ENCODE measurements at regions not wholly inside any gene's neighbourhood (a gene's known extent, or its start where the extent isn't known, plus 50 kb on each side); places are given as distances from the start of the nearest gene placed in this dataset.

DNA sequence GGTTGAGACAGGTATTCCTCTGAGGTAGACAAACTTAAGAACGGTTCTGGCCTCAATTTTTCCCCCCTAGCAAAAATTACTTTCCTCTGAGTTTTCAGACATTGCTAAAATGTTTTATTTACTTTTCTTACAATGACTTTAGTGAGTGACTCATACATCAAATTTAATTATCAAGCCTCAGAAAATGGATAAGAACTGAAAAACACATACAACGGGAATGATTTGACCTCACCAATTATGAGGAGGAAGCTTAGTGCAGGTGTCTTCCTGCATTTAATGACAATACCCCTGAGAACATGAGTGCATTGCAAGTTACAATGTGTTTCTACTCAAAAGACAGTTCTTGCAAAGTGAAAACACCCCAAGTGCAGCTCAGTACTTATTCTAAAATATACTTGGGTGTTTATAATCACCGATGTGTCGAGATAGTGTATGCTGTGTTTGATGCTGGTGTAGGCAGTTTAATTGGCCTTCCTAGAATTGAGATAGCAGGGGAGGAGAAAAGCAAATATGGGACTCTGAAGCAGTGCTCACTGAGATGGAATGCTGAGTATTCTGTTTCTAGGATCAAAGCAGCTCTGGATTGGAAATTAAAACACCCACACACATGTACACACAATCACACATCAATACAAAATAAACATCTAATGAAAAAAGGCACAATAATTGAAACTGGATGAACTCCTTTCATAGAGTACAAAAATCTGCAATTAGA, 189.5 kb upstream of the SLC10A2 start:
- no peak for DNase-seq

DNA sequence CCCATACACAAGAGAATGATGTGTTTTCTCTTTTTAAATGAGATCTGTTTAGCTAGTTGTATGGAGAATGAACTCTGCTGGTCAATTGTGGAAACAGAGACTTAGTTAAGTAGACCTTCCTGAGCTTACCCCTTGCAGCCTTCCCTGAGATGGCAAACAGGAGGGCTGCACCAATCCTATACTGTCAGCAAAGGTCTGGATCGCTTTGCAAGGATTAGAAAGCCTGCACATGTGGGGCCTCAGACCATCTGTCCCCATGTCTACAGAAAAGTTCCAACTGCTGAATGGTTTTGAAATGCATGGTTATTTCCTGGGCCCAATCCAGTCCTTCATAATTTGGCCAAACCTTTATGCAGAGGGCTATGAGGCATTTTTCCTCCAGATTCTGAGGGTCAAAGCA, 183.9 kb upstream of the SLC10A2 start:
- no peak for DNase-seq

DNA sequence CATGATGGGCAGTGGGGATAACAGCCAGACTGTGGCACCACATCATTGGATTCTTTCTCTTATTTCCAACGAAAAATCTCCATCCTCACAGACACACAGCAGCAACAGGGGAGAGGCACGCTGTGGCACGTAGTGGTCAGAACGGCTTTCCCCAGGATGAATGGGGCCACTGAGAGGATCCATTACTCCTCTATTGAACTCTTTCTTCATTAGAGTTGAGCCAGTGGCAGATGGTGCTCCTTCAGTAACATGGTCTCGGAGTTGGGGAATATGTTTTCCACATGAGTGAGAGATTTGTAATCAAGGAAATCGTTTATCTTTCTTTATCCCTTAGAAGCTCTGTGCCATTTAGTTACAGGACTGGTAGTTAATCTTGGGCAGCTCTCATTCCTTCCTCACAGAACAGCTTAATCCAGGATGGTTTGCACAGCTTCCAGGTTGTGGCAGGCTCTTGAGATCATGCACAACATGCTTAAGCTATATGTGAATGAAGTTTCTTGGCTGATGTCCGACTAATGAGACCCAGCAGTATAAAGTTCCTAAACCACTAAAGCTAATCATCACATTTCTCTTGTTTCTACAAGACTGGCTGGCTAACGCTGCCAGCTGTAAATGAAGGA, 180.5 kb upstream of the SLC10A2 start:
- DNase-seq, result no peak

DNA sequence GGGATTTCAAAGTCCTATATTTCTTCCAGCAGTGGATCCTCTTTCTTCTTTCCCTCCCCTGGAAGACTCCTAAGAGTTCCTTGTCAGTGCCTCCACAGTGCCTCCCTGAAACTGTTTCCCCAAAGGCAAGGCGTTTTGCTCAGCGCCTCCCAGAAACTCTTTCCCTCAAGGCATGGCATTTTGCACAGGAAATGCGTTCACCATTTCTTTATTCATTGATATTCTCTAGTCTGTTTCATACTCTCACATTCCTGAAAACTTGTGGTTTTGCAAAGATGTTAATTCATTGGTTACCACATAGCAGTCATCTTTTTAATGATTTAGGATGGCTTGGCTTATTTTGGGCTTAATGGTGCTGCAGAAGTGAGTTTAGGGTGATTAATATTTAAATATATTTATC, 177.3 kb upstream of the SLC10A2 start:
- peak; percentile 16 for DNase-seq

DNA sequence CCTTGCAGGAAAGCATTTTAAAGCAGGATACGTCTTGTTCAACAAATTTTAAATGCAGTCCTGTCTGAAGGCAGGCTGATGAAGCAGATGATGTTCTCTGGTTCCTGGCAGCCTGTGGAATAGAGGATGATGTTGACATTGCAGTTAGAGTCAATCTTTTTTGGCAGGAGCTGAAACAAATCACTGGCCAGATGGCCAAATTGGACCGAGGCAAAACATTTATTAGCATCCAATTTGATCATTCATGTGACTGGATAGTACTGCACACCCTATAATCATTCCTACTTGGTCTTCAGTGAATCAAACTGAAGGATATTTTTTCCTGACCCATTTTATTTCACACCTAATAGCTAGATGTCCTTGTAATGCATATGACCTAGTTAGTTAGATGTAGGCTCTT, 172.2 kb upstream of the SLC10A2 start:
- DNase-seq, result no peak

DNA sequence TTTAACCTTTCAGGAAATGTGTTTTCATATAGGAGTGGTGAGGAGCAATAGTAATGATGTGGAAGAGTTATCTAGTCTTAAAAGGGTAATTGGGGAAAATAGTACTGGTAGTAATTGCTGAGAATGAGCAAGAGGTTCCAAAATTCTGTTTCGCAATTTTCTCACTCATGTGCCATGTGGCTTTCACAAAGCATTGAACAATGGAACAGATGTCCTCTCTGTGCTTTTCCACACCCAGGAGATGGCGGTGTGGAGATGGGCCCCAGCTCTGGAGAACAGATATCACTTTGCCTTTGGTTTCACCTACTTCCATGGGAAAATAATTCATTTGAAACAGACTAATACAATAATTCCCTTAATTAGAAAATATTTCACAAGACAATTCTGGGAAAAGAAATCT, 170.0 kb upstream of the SLC10A2 start:
- DNase-seq, result no peak

DNA sequence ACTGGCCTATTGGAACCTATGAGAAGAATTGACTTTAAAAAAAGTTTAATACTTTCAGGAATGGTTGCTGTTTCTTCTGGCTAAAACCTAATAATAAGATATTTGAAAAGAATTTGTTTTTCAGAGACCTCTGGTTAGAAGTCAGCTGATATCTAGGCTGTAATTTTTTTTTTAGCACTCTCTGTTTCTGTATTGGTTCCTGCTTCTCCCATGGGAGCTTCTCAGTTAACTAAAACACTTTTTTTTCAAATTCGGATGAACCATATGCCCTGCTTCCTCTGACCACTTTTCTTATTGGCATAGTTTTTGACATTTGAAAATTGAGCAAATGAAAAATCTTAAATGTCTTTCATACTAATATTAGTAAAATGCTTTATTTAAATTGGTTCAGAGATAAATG, 163.5 kb upstream of the SLC10A2 start:
- DNase-seq, result no peak

DNA sequence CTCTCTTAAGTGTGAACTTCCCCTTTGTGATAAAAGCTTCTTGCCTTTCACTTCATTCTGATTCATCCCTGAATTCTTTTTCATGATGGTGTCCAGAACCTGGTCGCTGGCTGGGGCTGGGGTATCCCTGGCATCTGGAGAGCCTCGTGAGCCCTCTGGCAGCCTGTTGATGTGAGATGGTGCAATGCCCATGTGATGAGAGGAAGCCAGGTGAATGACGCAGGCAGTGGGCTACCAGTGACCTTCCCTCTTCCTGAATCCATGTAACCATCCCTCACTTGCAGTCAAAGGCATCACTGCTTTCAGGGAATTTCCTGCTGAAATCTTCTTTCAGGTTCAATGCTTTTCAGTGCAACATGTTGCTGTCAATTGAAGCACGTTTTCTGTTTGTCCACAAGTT, 158.6 kb upstream of the SLC10A2 start:
- DNase-seq, result no peak

DNA sequence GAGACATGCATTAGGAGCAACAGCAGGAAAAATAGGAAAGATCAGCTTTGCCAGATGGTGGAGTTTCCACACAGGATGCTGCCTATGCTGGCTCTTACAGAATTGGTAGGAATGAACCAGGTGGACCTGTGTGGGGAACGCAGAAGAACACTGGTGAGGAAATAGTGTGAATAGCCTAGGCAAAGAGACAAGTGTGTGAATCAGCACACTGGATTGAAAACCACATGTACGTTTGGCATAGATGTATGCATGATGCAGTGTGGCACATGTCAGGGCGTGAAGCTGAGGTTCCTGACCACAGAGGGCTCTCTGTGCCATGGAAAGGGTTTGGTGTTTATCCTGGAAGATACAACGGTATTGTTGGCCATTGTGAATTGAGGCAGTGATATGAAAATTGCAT, 156.5 kb upstream of the SLC10A2 start:
- DNase-seq, result no peak

DNA sequence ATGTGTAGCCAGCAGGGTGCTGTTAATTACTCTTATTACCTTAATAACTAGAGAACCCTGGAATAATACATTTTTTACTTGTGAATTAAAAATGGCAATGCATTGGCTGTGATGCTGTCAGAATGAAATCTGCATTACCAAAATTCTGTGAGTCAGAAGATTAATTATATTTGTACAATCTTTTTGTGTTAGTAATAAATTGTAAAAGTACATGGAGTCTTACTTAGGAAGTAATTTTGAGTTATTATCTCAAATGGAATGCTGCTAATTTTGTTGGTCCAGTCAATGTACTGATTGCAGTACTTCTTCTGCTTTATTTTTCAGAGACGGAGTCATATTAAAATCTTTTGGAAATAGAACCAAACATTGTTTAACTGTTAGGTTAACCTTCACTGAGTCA, 152.0 kb upstream of the SLC10A2 start:
- DNase-seq, result no peak

DNA sequence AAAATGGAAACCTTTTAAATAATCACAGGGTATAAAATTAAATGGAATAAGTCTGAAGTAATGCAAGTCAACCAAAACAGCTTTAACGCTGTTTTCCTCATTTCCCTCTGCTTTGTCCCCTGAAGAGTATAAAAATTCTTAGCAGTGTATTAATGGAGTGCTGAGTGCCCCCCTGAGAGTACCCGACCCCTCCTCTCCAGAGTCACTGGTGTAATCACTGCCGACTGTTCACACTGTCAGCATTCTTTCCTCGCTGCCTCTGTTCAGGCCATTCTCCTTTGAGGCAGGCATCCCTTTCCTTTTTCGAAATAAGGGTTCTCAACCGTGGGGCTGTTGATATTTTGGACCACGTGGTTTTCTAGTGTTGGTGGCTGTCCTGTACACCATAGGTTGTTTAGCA, 146.9 kb upstream of the SLC10A2 start:
- DNase-seq, result no peak

DNA sequence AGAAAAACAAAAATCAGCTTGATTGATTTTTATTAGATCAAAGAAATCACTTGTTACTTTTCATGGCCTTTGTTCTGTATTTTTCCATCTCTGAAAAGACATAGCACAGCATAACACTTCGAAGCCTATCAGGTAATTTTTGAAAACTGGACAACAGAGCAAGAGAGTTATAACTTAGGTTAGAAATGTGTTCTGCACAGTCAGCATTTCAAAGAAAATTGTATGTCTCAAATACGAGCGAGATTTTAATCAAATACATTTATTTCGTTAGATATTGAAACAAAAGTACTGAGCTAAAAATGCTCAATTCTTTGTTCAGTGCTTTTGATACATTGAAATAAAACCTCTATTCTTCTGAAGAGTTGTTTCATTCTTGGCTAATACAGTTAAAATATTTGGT, 144.1 kb upstream of the SLC10A2 start:
- no peak for DNase-seq

DNA sequence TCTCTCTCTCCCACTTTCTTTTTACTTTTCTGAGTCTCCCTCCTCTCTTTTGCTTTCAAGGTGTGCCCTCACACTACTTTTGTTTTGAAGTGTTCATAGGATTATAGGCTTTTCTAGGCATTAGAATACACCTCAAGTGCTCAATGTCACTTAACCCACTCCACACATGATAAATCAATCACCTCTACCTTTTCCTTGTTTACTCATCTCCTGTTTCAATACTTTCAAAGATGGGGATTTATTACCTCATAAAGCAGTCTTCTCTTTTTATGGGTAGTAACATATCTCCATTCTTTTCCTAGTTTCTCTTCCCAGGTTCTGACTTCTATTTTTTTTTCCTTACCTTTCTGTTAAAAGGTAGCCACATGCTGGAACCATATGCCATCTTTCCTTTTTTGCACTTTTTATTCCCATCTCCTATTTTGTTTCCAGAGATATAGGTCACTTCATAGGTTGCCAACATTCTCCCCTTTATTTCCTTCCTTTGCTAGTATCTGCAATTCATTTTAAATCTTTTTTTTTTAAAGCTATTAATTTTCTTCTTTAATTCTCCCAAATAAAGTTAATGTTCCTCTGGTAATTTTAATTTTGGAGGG, 137.6 kb upstream of the SLC10A2 start:
- DNase-seq, result no peak

DNA sequence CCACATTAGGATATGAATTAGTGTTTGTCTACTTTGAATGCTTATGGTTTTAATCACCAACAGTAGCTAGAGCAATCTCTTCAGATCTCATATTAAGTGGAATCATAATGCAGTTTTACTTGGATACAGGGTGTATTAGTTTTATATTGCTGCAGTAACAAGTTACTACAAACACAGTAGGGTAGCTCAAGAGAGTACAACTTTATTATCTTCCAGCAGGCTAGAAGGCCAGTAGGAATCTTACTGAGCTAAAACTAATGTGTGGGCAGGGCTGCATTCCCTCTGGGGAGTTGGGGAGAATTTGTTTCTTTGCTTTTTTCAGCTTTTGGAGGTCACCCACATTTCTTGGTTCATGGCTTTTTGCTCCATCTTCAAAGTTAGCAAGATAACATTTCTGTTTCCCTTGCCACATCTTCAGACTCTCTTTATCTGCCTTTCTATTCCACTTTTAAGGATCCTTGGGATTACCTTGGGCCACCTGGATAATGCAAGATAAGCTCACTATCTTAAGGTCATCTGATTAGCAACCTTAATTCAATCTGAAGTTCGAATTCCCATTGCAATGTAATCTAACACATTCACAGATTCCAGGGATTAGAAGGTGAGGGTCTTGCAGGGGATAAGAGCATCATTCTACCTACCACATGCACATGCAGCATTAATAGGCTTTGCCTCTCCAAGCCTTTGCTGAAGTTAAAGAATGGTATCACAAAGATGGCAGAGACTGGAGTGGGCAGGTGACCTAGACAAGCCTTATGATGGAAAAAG, 134.1 kb upstream of the SLC10A2 start:
- DNase-seq, result no peak

DNA sequence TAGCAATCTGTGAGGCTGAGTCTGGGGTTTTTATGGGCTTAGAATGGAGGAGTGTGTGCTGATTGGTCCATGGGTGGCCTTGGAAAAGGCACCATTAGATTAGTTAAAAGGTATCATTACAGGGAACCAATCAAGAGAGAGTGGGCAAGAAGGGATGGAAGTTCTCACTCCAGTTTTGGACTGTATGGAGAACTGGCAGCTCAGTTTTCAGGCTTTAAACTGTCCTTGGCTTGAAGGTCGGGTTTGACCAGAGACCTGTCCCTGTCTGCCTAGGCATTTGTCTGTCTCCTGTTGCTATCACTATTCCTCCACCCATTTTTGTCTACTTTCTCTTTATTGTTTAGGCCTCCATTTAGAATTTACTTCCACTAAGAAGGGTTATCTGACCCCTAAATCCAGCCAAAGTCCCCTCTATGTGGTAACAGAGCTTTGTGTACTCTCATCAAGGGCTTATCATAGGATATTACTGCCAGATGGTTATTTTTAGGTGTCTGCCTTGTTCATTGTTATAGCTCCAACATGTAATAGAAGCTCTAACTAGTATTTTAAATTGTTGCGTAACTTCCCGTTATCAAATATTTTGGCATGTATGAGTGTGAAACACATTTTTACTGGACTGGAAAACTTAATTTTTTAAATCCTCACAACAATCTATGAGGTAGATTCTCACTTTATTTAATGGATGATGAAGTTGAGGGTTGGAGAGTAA, 133.3 kb upstream of the SLC10A2 start:
- DNase-seq, result no peak

DNA sequence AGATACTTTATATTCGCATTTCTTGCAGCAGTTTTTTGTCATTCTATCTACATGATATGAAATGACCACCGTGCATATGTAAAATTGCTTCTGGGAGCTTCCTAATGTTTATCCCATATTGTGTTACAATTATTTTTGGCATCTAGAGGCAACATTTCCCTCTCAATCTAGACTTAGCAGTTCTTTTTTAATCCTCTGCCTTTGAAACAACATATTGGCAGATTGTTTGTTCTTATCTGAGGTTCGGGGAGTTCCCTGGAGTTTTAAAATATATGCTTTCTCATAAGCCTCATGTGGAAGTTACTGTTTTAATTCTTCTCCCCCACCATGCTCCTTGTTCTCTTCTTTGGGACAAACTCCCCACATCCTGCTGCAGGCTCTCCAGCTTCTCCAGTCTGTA, 130.1 kb upstream of the SLC10A2 start:
- DNase-seq, result no peak

DNA sequence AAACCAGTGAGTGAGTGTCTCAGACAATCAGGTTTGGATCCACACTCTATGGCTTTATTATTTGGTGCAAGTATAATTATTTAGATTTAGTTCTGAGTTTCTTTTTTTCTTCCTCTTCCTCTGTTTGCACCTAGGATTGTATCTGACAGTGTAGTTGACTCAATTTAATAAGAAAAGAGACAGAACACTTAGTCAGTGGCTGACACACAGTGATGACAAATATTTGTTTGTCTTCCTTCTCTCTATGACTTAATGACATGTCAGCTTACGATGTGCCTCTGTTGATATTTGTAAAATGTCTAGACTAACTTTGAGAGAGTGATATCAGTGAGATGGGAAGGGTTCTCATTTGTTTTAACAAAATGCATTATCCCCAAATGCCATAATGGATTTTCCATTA, 129.5 kb upstream of the SLC10A2 start:
- no peak for DNase-seq

DNA sequence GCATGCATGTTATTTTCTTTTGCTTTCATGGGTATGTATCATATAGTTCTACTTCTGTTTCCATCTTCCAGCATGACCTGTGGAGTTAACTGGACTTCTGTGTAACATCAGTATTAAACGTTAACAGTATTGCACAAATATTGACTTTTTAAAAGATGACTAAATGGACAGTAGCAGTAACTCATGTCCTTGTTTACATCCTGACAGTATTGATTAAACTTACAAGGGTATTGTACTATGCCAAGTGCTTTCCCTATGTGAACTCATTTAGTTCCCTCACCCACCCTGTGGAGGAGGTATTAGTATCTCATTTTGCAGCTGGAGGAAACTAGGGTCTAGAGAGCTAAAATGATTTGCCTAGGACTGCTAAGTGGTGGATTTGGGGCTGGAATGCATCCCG, 128.7 kb upstream of the SLC10A2 start:
- no peak for DNase-seq

DNA sequence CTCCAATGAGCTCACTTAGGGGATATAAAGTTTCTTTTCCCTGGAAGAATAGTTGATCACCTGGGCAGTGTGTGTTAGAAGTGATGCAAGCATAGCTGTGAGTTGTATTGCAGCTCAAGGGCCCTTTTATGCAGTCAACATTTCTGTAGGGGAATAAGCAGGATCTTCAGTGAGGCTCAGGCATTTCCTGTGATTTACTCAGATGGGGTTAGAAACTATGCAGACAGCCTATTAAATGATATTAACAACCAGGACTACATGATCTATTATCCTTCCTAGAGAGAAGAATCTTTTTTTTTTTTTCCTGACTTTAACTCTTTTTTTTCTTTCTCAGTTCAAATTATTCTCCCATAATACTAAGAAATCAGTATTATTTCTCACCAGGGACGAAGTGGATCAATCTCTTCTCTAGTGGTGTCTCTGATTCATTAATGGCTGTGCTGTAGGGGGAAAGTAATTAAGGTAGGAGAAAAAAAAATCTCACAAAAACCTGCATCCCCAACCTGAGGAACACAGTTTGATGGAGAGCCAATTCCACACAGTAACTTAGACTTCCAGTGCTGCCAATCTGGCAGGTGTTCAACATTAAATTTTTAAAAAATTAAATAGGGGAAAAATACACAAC, 126.4 kb upstream of the SLC10A2 start:
- DNase-seq, result peak; percentile 19

DNA sequence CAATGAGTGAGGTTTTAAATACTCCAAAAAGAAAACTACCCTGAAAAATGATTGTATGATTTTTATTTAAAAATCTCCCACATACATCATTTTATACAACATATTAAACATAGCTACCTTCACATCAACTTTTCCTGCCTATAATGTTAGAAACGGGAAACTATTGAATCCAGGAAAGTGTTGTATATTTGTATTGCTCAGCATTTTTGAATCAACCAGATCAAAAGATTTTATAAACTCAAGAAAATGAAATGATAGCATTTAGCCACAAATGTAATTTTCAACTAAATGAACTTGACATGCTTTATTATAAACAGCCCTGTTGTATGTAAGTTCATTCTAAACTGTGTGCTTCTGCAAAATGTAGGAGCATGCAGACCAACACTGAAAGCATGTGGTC, 124.6 kb upstream of the SLC10A2 start:
- no peak for DNase-seq

DNA sequence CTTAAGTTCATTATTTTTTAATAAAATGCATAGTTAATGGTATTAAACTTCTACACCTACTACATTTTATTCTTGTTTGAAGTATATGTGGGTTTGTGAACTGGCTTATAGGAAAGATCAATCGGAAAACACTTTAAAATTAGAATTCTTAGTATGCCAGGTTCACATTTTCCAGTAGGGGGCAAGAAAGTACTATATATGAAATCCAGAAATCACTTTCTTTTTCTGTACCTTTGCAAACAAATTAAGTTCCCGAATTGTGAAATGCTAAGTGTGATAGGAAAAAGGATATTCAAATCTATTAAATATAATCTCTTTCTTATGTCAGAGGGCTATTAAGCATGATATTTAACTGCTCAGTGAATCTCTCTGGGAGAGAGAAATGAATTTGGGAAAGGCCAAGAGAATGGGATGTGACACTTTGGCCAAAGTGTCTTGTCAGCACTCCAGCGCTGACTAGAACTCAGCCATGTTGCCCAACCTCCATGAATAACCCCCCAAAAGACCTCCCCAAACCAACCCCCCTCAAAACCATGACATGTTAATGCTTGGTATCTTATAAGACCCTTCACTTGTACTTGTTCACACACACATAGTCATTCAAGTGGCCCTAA, 122.6 kb upstream of the SLC10A2 start:
- no peak for DNase-seq

DNA sequence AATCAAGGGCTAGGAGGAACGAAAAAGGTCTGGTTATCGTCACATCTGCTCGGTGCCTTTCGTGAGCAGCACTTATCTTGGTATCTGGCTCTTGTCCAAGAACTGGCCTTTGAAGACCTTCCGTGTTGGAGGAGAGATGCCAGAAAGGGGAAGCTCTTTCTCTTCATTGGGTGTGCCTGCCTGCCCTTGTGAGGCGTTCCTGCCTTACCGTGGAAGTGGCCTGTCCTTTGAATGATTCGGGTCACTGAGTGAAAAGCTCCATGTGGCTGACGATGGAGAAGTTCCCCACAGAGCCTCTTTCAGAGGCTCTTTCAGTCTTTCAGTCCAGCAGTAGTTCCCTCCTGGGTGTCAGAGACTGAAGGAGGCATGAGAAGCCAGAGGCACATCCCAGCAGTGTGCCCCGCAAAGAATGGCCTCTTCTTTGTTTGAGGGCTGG, 121.5 kb upstream of the SLC10A2 start:
- DNase-seq, result no peak
